ENCODE measurements at regions not wholly inside any gene's neighbourhood (a gene's known extent, or its start where the extent isn't known, plus 50 kb on each side); places are given as distances from the start of the nearest gene placed in this dataset.
"Not testable (repeated sequence)": the region's sequence is repeated elsewhere in the genome, so short reads cannot be mapped to it uniquely, and the experiment has no call there.

GRCh38 chrX:41974677-41975076, 51.3 kb upstream of the CASK start:
- DNase-seq = not testable (repeated sequence)

- no peak for DNase-seq
Measured at GRCh38 chrX:41973208-41973607, 49.9 kb upstream of the CASK start.
